IMR-90 (cell line): ENCODE measurements at regions not wholly inside any gene's neighbourhood (a gene's known extent, or its start where the extent isn't known, plus 50 kb on each side); places are given as distances from the start of the nearest gene placed in this dataset.
"Not testable (repeated sequence)": the region's sequence is repeated elsewhere in the genome, so short reads cannot be mapped to it uniquely, and the experiment has no call there.

Source experiments
- ATAC-seq: fragments of 200-7000 bp; cut with Tn5 transposase; 2 replicates; pipeline ENCODE4 v1.9.1; 2020; ENCODE audit warnings: low read depth, mild to moderate bottlenecking, moderate library complexity
- BruUV-seq: library from RNA; stranded (reverse); fragments of 400-500 nt; replicated peaks from 2 replicates; lab custom pipeline; 2021; lab: Mats Ljungman, UMichigan
- CTCF ChIA-PET: fragments of 300-600 bp; formaldehyde crosslinking; extraction: SDS; loops from one replicate; lab custom pipeline; 2021; ENCODE audit warnings: antibody characterized with exemption; lab: Yijun Ruan, JAX
- POLR2A ChIA-PET: fragments of 300-600 bp; sonication (Branson Sonifier 250); formaldehyde crosslinking; loops from one replicate; lab custom pipeline; 2022; ENCODE audit warnings: antibody characterized with exemption; ENCODE audit not compliant: unreplicated experiment; lab: Charles Lee
- DNase-seq: peaks from one replicate; pipeline ENCODE4 v3.0.0; 2013
- H2AFZ ChIP-seq: replicated peaks from 2 replicates; pipeline ENCODE3; 2013; ENCODE audit warnings: low read length, mild to moderate bottlenecking; ENCODE audit not compliant: poor library complexity
- H2AK5ac ChIP-seq: 2 replicates; pipeline ENCODE4 v1.6.1; 2013; ENCODE audit warnings: low read depth, low read length, inconsistent platforms
- H2AK9ac ChIP-seq: replicated peaks from 2 replicates; pipeline ENCODE3; 2013; ENCODE audit warnings: mild to moderate bottlenecking, low read depth, low read length, moderate library complexity; ENCODE audit not compliant: poor library complexity
- H2BK120ac ChIP-seq: 2 replicates; pipeline ENCODE4 v1.6.1; 2013; ENCODE audit warnings: low read depth, low read length, inconsistent platforms
- H2BK15ac ChIP-seq: 3 replicates; pipeline ENCODE4 v1.6.1; 2013; ENCODE audit warnings: low read depth, low read length, inconsistent platforms
- H2BK20ac ChIP-seq: 2 replicates; pipeline ENCODE4 v1.6.1; 2013; ENCODE audit warnings: low read depth, mild to moderate bottlenecking, inconsistent platforms, low read length, moderate library complexity
- H2BK5ac ChIP-seq: 2 replicates; pipeline ENCODE4 v1.6.1; 2013; ENCODE audit warnings: mild to moderate bottlenecking, low read depth, low read length, inconsistent platforms; ENCODE audit not compliant: poor library complexity, severe bottlenecking
- H3K14ac ChIP-seq: replicated peaks from 2 replicates; pipeline ENCODE4 v1.6.1; 2013; ENCODE audit warnings: low read depth, low read length, inconsistent platforms
- H3K18ac ChIP-seq: 2 replicates; pipeline ENCODE4 v1.6.1; 2013; ENCODE audit warnings: low read depth, low read length, control low read depth
- H3K23ac ChIP-seq: 2 replicates; pipeline ENCODE4 v1.6.1; 2013; ENCODE audit warnings: low read depth, low read length, inconsistent platforms
- H3K27ac ChIP-seq: 2 replicates; pipeline ENCODE4 v1.5.1; 2013; ENCODE audit warnings: mild to moderate bottlenecking, control low read depth, low read length; ENCODE audit not compliant: insufficient read depth
- H3K27me3 ChIP-seq: 2 replicates; pipeline ENCODE4 v1.6.1; 2013; ENCODE audit warnings: low read length; ENCODE audit not compliant: control insufficient read depth, insufficient read depth
- H3K36me3 ChIP-seq: 2 replicates; pipeline ENCODE4 v1.6.1; 2013; ENCODE audit warnings: low read length, mixed read lengths; ENCODE audit not compliant: control insufficient read depth, insufficient read depth
- H3K4ac ChIP-seq: 2 replicates; pipeline ENCODE4 v1.6.1; 2013; ENCODE audit warnings: low read depth, low read length, inconsistent platforms
- H3K4me1 ChIP-seq: 2 replicates; pipeline ENCODE4 v1.6.1; 2013; ENCODE audit warnings: low read length, mixed read lengths; ENCODE audit not compliant: control insufficient read depth, insufficient read depth
- H3K4me2 ChIP-seq: 2 replicates; pipeline ENCODE4 v1.6.1; 2013; ENCODE audit warnings: low read depth, mild to moderate bottlenecking, control low read depth, low read length, moderate library complexity
- H3K4me3 ChIP-seq: 2 replicates; pipeline ENCODE4 v1.5.1; 2013; ENCODE audit warnings: low read depth, mild to moderate bottlenecking, control low read depth, low read length, moderate library complexity; ENCODE audit not compliant: insufficient read depth
- H3K56ac ChIP-seq: 2 replicates; pipeline ENCODE4 v1.6.1; 2013; ENCODE audit warnings: low read length, inconsistent platforms; ENCODE audit not compliant: insufficient read depth; ENCODE audit errors: extremely low read depth
- H3K79me1 ChIP-seq, 2 experiments: 2 replicates each; pipeline ENCODE4 v1.6.1; 2013; ENCODE audit warnings: low read length in 2 of 2, inconsistent platforms in 1 of 2, low read depth in 1 of 2
- H3K9ac ChIP-seq: 2 replicates; pipeline ENCODE4 v1.6.1; 2013; ENCODE audit warnings: low read depth, low read length, control low read depth
- H3K9me1 ChIP-seq: 2 replicates; pipeline ENCODE4 v1.6.1; 2013; ENCODE audit warnings: low read length, inconsistent platforms; ENCODE audit not compliant: insufficient read depth
- H3K9me3 ChIP-seq: 2 replicates; pipeline ENCODE4 v1.6.1; 2013; ENCODE audit warnings: low read length; ENCODE audit not compliant: control insufficient read depth, insufficient read depth
- H4K20me1 ChIP-seq: 2 replicates; pipeline ENCODE4 v1.6.1; 2013; ENCODE audit warnings: low read length, inconsistent platforms; ENCODE audit not compliant: insufficient read depth
- H4K5ac ChIP-seq: 2 replicates; pipeline ENCODE4 v1.6.1; 2013; ENCODE audit warnings: mild to moderate bottlenecking, low read depth, low read length, control low read depth
- H4K8ac ChIP-seq, 2 experiments: 2 replicates each; pipeline ENCODE4 v1.6.1; 2013; ENCODE audit warnings: low read depth in 2 of 2, low read length in 2 of 2, control low read depth in 1 of 2, inconsistent platforms in 1 of 2
- H4K91ac ChIP-seq: 2 replicates; pipeline ENCODE4 v1.6.1; 2013; ENCODE audit warnings: low read depth, low read length, inconsistent platforms; ENCODE audit not compliant: insufficient read depth
- BHLHE40 ChIP-seq: fragments of 150-350 bp; IDR thresholded peaks from 2 replicates; pipeline ENCODE4 v1.6.1; 2016; ENCODE audit warnings: mild to moderate bottlenecking, low read depth, low read length
- CEBPB ChIP-seq: IDR thresholded peaks from 2 replicates; pipeline ENCODE4 v1.6.1; 2012; ENCODE audit warnings: low read depth, low read length, improper control_type of control experiment
- RFX5 ChIP-seq: IDR thresholded peaks from 2 replicates; pipeline ENCODE4 v1.8.0; 2012; ENCODE audit warnings: low read depth, mild to moderate bottlenecking, low read length, moderate library complexity
- WGBS, 2 experiments: methylation state at CpG; one replicate each; pipeline versions ENCODE4 v1.1.5 to v1.1.7; 2013; ENCODE audit warnings: missing lambda C conversion rate in 2 of 2; ENCODE audit not compliant: insufficient read length in 1 of 2; ENCODE audit errors: extremely low coverage in 2 of 2; 5-methylcytosine and 5-hydroxymethylcytosine counted together
- dilution Hi-C: fragments of 300-500 bp; cut with HindIII; formaldehyde crosslinking; loops from one replicate; pipeline ENCODE4 v1.14.3; 2018; ENCODE audit warnings: low sequenced_read_pairs; ENCODE audit not compliant: unreplicated experiment
- in situ Hi-C: fragments of 300-500 bp; cut with MboI; formaldehyde crosslinking; loops from 3 replicates; pipeline ENCODE4 v1.14.3; 2019; ENCODE audit warnings: low sequenced_read_pairs, inconsistent platforms, mixed read lengths
- intact Hi-C: fragments of 100-400 bp; cut with micrococcal nuclease; formaldehyde crosslinking; loops from 2 replicates; pipeline ENCODE4 v1.10.0; 2022

DNA sequence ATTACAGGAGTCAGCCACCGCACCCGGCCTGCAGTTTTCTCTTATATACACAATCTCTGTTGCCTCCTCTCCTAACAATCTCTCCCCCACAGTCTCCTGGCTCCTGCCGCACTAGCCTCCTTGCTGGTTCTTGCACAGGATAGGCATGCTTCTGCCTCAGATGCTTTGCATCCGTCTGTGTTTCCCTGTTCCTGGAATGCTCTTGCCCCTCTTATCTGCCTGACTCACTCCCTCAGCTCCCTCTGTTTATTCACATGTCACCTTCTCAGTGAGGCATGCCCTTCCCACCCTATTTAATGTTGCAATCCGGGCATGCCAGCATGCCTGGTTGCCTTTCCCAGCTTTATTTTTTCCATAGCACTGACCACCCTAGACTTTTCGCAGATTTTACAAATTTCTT is 161.9 kb downstream of the PHF8 start:
- Histone ChIP-seq H4K91ac (no peak overlapping the region), H4K5ac (no peak overlapping the region), H2AFZ (no peak overlapping the region), H2BK5ac (no peak overlapping the region), H3K18ac (no peak overlapping the region), H3K27me3 (peaks cover 2% of the 10 kb centered on the region; the same call in 1 of the 2 replicates), H3K4me2 (no peak overlapping the region), H4K20me1 (no peaks in the 10 kb centered on the region), H3K4me3 (no peak overlapping the region), H3K9ac (no peak overlapping the region), H3K79me1 (no peaks in the 10 kb centered on the region), H2BK15ac (no peak overlapping the region), H3K56ac (no peak overlapping the region), H3K27ac (no peak overlapping the region), H2AK9ac (no peak overlapping the region), H3K23ac (no peak overlapping the region), H2BK120ac (no peak overlapping the region), H3K9me3 (no peaks in the 10 kb centered on the region), H3K4ac (no peak overlapping the region), H2AK5ac (no peak overlapping the region), H3K4me1 (no peaks in the 10 kb centered on the region), H2BK20ac (no peak overlapping the region), H4K8ac (no peak overlapping the region), H3K14ac (no peak overlapping the region), H3K9me1 (no peaks in the 10 kb centered on the region), H3K36me3 (no peaks in the 10 kb centered on the region)
- ChIA-PET CTCF (no interaction called here), POLR2A (no interaction called here)
- in situ Hi-C loops (no loop called here), dilution Hi-C loops (no loop called here), intact Hi-C loops (no loop called here)
- WGBS, 2 experiments: 29% methylated on average over 2 of the region's 6 CpGs; no CpG with 5 or more reads in 1 of the 2 experiments
- ATAC-seq: peak; percentile 97
- no TSS peak for BruUV-seq
- DNase-seq: peak; percentile 76
- TF ChIP-seq CEBPB (peak; percentile 88), BHLHE40 (peak; percentile 66), RFX5 (no peak)

DNA sequence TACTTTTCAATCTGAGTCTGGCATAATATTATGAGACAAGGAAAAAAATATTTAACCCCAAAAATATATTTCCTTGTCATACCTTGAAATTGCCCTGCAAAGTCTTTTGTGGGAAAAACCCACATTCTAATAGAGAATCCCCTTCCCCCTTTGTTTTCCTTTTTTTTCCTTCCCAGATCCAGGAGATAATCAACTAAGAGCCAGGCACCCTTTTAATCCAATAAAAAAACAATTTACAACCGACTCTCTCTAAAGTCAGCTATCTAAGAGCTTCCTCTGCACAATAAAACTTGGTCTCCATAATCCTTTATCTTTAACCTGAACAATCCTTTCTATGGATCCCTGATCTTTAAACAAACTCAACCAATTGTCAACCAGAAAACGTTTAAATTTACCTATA is 163.5 kb downstream of the PHF8 start:
- H4K91ac ChIP-seq, H2BK120ac ChIP-seq, H3K56ac ChIP-seq, H3K36me3 ChIP-seq, intact Hi-C loops, H3K9me1 ChIP-seq, H3K4me1 ChIP-seq, H2BK15ac ChIP-seq, H3K4ac ChIP-seq, H2BK20ac ChIP-seq, CTCF ChIA-PET, H4K8ac ChIP-seq, dilution Hi-C loops, H3K4me3 ChIP-seq, in situ Hi-C loops, ATAC-seq, H4K20me1 ChIP-seq, H4K5ac ChIP-seq, H3K18ac ChIP-seq, H3K9me3 ChIP-seq, POLR2A ChIA-PET, H3K79me1 ChIP-seq, H3K4me2 ChIP-seq, H3K23ac ChIP-seq, H3K27me3 ChIP-seq, H2AK5ac ChIP-seq, BruUV-seq, H3K27ac ChIP-seq, DNase-seq, H3K9ac ChIP-seq, H3K14ac ChIP-seq, H2BK5ac ChIP-seq, H2AFZ ChIP-seq, H2AK9ac ChIP-seq: not testable (repeated sequence)
- 33% methylated on average over 1 of the region's 2 CpGs; no CpG with 5 or more reads in 1 of the 2 experiments for WGBS, 2 experiments
